ENCODE measurements at regions not wholly inside any gene's neighbourhood (a gene's known extent, or its start where the extent isn't known, plus 50 kb on each side); places are given as distances from the start of the nearest gene placed in this dataset.

DNA sequence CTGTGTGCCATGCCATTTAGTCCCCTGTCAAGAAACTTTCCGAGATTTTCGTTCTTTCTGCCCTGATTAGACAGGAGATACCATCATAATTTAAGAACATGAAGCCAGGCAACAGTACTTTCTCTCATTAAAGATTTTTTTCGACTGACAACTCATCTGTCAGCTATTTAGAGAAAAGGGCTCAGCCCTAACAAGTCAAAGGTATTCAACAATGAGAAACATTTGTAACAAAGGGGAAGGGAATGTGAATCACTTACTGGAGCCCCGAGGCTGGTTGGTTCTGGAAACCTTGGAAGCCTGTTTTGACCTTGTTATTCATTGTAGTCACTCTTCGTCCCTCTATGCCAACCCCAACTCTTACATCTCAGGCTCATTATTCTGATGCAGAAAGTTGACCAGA lies 199.4 kb downstream of the SPP2 start:
- CTCF ChIA-PET (ENCODE audit: low intra/inter-chr PET ratio, low total read pairs), result no interaction called here
- POLR2A ChIA-PET, result no interaction called here
- no peak overlapping the region for H3K27ac ChIP-seq (ENCODE audit: extremely low read length, insufficient read depth, low read length)
- no peak overlapping the region for H3K4me2 ChIP-seq (ENCODE audit: low read depth, low read length)
- no peak for ATAC-seq
- no TSS peak for BruUV-seq (replicated peaks)
- H2AFZ ChIP-seq (ENCODE audit: low read length), result no peak overlapping the region
- H3K4me1 ChIP-seq (ENCODE audit: insufficient read depth, low read length), result no peaks in the 10 kb centered on the region
- H3K9ac ChIP-seq (ENCODE audit: insufficient read depth, low read depth, low read length), result no peak overlapping the region
- 3% methylated on average over 5 of the region's 5 CpGs for WGBS (ENCODE audit: low lambda C conversion rate)
- H4K20me1 ChIP-seq (ENCODE audit: insufficient read depth, low read length), result no peaks in the 10 kb centered on the region
- H3K9me3 ChIP-seq (ENCODE audit: low read length), result no peaks in the 10 kb centered on the region
- no peaks in the 10 kb centered on the region; a peak in 1 of 5 replicates for H3K27me3 ChIP-seq (ENCODE audit: control insufficient read depth in 1 of 2, insufficient read depth in 2 of 2, low read length in 2 of 2)
- in situ Hi-C loops (cut with HindIII; ENCODE audit: extremely low pct_ligation_motif_present, low pct_unique_long_range_greater_than_20kb), result loop anchor here (5.0 to 10.0 kb wide), 2 partner anchors 113 to 275 kb away; no protein-coding TSS in a partner anchor
- DNase-seq (ENCODE audit: low spot score), result no peak
- no peaks in the 10 kb centered on the region for H3K36me3 ChIP-seq (replicated peaks in 1 of 2; ENCODE audit: control insufficient read depth in 1 of 2, insufficient read depth in 2 of 2, low read length in 2 of 2)
- intact Hi-C loops (cut with micrococcal nuclease; ENCODE audit: unreplicated experiment), result no loop called here
- no peak for FAIRE-seq
- H3K4me3 ChIP-seq (replicated peaks in 1 of 3; ENCODE audit: insufficient read depth in 1 of 3, low read depth in 2 of 3, low read length in 3 of 3), result no peak overlapping the region
- no peaks in the 10 kb centered on the region for H3K79me2 ChIP-seq (ENCODE audit: insufficient read depth, low read length)
- TF ChIP-seq, protein P1, sequence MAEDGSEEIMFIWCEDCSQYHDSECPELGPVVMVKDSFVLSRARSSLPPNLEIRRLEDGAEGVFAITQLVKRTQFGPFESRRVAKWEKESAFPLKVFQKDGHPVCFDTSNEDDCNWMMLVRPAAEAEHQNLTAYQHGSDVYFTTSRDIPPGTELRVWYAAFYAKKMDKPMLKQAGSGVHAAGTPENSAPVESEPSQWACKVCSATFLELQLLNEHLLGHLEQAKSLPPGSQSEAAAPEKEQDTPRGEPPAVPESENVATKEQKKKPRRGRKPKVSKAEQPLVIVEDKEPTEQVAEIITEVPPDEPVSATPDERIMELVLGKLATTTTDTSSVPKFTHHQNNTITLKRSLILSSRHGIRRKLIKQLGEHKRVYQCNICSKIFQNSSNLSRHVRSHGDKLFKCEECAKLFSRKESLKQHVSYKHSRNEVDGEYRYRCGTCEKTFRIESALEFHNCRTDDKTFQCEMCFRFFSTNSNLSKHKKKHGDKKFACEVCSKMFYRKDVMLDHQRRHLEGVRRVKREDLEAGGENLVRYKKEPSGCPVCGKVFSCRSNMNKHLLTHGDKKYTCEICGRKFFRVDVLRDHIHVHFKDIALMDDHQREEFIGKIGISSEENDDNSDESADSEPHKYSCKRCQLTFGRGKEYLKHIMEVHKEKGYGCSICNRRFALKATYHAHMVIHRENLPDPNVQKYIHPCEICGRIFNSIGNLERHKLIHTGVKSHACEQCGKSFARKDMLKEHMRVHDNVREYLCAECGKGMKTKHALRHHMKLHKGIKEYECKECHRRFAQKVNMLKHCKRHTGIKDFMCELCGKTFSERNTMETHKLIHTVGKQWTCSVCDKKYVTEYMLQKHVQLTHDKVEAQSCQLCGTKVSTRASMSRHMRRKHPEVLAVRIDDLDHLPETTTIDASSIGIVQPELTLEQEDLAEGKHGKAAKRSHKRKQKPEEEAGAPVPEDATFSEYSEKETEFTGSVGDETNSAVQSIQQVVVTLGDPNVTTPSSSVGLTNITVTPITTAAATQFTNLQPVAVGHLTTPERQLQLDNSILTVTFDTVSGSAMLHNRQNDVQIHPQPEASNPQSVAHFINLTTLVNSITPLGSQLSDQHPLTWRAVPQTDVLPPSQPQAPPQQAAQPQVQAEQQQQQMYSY (CRISPR knock-in tag; IDR thresholded peaks at IDR 0.05), result no peak
- TF ChIP-seq JDP2 (CRISPR knock-in tag; IDR thresholded peaks at IDR 0.05; ENCODE audit: borderline replicate concordance) (no peak), ZNF816 (CRISPR knock-in tag; IDR thresholded peaks at IDR 0.05; ENCODE audit: borderline replicate concordance) (no peak), NR1H2 (CRISPR knock-in tag; IDR thresholded peaks at IDR 0.05; ENCODE audit: borderline replicate concordance, low read depth) (no peak), HNRNPK (IDR thresholded peaks at IDR 0.05; ENCODE audit: low read depth, low read length, poor library complexity, severe bottlenecking) (no peak), MEIS1 (CRISPR knock-in tag; IDR thresholded peaks at IDR 0.05; ENCODE audit: borderline replicate concordance) (no peak), ERF (CRISPR knock-in tag; IDR thresholded peaks at IDR 0.05) (no peak), ZNF7 (CRISPR knock-in tag; IDR thresholded peaks at IDR 0.05) (no peak), SIN3A (IDR thresholded peaks at IDR 0.05; ENCODE audit: borderline replicate concordance, low read depth, low read length) (no peak), NFKBIZ (CRISPR knock-in tag; IDR thresholded peaks at IDR 0.05) (no peak), ZNF670 (CRISPR knock-in tag; IDR thresholded peaks at IDR 0.05; ENCODE audit: borderline replicate concordance) (no peak)
- TF ChIP-seq, protein P2, sequence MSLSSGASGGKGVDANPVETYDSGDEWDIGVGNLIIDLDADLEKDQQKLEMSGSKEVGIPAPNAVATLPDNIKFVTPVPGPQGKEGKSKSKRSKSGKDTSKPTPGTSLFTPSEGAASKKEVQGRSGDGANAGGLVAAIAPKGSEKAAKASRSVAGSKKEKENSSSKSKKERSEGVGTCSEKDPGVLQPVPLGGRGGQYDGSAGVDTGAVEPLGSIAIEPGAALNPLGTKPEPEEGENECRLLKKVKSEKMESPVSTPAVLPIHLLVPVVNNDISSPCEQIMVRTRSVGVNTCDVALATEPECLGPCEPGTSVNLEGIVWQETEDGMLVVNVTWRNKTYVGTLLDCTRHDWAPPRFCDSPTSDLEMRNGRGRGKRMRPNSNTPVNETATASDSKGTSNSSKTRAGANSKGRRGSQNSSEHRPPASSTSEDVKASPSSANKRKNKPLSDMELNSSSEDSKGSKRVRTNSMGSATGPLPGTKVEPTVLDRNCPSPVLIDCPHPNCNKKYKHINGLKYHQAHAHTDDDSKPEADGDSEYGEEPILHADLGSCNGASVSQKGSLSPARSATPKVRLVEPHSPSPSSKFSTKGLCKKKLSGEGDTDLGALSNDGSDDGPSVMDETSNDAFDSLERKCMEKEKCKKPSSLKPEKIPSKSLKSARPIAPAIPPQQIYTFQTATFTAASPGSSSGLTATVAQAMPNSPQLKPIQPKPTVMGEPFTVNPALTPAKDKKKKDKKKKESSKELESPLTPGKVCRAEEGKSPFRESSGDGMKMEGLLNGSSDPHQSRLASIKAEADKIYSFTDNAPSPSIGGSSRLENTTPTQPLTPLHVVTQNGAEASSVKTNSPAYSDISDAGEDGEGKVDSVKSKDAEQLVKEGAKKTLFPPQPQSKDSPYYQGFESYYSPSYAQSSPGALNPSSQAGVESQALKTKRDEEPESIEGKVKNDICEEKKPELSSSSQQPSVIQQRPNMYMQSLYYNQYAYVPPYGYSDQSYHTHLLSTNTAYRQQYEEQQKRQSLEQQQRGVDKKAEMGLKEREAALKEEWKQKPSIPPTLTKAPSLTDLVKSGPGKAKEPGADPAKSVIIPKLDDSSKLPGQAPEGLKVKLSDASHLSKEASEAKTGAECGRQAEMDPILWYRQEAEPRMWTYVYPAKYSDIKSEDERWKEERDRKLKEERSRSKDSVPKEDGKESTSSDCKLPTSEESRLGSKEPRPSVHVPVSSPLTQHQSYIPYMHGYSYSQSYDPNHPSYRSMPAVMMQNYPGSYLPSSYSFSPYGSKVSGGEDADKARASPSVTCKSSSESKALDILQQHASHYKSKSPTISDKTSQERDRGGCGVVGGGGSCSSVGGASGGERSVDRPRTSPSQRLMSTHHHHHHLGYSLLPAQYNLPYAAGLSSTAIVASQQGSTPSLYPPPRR (CRISPR knock-in tag; IDR thresholded peaks at IDR 0.05; ENCODE audit: borderline replicate concordance), result no peak
- TF ChIP-seq, protein P3, sequence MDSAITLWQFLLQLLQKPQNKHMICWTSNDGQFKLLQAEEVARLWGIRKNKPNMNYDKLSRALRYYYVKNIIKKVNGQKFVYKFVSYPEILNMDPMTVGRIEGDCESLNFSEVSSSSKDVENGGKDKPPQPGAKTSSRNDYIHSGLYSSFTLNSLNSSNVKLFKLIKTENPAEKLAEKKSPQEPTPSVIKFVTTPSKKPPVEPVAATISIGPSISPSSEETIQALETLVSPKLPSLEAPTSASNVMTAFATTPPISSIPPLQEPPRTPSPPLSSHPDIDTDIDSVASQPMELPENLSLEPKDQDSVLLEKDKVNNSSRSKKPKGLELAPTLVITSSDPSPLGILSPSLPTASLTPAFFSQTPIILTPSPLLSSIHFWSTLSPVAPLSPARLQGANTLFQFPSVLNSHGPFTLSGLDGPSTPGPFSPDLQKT (CRISPR knock-in tag; IDR thresholded peaks at IDR 0.05; ENCODE audit: borderline replicate concordance), result no peak
- TF ChIP-seq, protein P4, sequence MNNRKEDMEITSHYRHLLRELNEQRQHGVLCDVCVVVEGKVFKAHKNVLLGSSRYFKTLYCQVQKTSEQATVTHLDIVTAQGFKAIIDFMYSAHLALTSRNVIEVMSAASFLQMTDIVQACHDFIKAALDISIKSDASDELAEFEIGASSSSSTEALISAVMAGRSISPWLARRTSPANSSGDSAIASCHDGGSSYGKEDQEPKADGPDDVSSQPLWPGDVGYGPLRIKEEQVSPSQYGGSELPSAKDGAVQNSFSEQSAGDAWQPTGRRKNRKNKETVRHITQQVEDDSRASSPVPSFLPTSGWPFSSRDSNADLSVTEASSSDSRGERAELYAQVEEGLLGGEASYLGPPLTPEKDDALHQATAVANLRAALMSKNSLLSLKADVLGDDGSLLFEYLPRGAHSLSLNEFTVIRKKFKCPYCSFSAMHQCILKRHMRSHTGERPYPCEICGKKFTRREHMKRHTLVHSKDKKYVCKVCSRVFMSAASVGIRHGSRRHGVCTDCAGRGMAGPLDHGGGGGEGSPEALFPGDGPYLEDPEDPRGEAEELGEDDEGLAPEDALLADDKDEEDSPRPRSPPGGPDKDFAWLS (CRISPR knock-in tag; IDR thresholded peaks at IDR 0.05; ENCODE audit: borderline replicate concordance), result no peak

Data from HepG2 (cell line).